Ishikawa (cell line): ENCODE measurements at regions not wholly inside any gene's neighbourhood (a gene's known extent, or its start where the extent isn't known, plus 50 kb on each side); places are given as distances from the start of the nearest gene placed in this dataset.

Experiments used
- CEBPB ChIP-seq: IDR thresholded peaks from 2 replicates; pipeline ENCODE4 v1.6.1; 2012
- CREB1 ChIP-seq: IDR thresholded peaks from 2 replicates; pipeline ENCODE4 v1.6.1; 2012; ENCODE audit warnings: low read depth
- EGR1 ChIP-seq: IDR thresholded peaks from 2 replicates; pipeline ENCODE4 v1.6.1; 2012
- EP300 ChIP-seq: IDR thresholded peaks from 2 replicates; pipeline ENCODE4 v1.6.1; 2012; ENCODE audit warnings: borderline replicate concordance
- FOXM1 ChIP-seq: IDR thresholded peaks from 2 replicates; pipeline ENCODE4 v1.6.1; 2012; ENCODE audit warnings: low read depth, borderline replicate concordance
- NFIC ChIP-seq: IDR thresholded peaks from 2 replicates; pipeline ENCODE4 v1.6.1; 2012
- RAD21 ChIP-seq: IDR thresholded peaks from 2 replicates; pipeline ENCODE4 v1.6.1; 2012; ENCODE audit warnings: low read depth
- TAF1 ChIP-seq: IDR thresholded peaks from 2 replicates; pipeline ENCODE4 v1.6.1; 2012; ENCODE audit warnings: low read depth, mild to moderate bottlenecking
- TCF12 ChIP-seq: IDR thresholded peaks from 2 replicates; pipeline ENCODE4 v1.6.1; 2012; ENCODE audit warnings: low read depth
- TEAD4 ChIP-seq: IDR thresholded peaks from 2 replicates; pipeline ENCODE4 v1.6.1; 2012
- YY1 ChIP-seq: IDR thresholded peaks from 2 replicates; pipeline ENCODE4 v1.6.1; 2012; ENCODE audit warnings: low read depth
- ZBTB7A ChIP-seq: IDR thresholded peaks from 2 replicates; pipeline ENCODE4 v1.6.1; 2012; ENCODE audit warnings: low read depth
- TF ChIP-seq, protein P1 (sequence below): IDR thresholded peaks from 2 replicates; pipeline ENCODE4 v1.6.1; 2012
- TF ChIP-seq, protein P2 (sequence below): IDR thresholded peaks from 2 replicates; pipeline ENCODE4 v1.6.1; 2012
- TF ChIP-seq, protein P3 (sequence below): IDR thresholded peaks from 2 replicates; pipeline ENCODE4 v1.6.1; 2012; ENCODE audit warnings: low read depth, mild to moderate bottlenecking

DNA sequence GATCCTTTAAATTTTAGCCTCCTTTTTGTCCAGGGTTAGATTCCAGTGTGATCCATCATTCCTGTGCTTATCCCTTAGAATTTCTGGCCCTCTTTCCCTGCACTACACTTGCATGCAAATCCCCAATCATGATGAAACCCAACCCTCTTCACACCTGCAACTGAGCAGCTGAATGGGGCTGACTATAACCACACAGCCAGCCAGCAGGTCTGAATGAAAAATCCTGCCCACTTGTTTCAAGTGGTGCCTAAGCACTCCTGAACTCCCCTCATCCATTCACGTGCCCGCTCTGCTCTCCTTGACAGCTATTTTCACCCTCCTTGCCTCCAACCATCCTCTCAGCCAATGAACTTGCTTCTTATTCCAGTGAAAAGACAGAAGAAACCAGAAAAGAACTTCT is 80.5 kb upstream of the AFF3 start:
- TF ChIP-seq, protein P1, sequence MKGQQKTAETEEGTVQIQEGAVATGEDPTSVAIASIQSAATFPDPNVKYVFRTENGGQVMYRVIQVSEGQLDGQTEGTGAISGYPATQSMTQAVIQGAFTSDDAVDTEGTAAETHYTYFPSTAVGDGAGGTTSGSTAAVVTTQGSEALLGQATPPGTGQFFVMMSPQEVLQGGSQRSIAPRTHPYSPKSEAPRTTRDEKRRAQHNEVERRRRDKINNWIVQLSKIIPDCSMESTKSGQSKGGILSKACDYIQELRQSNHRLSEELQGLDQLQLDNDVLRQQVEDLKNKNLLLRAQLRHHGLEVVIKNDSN, result no peak
- TF ChIP-seq YY1, result no peak
- no peak for TF ChIP-seq RAD21

DNA sequence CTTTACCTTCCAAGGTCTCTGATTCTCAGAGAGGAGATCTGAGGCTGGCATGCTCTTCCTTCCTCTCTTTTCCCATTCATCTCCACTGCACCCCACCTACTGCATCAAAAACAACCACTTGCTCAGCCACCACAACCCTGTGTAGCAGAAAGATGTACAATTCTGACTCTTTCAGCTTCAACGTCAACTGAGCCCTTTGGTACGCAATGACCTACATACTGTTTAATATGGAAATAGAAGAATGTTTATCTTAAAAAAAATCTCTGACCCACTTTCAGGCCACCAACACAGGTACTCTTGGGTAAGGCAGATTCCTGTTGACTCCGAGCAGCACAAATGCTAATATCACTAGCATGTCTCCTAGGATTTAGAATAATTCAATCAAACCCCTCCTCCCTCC is 76.2 kb upstream of the AFF3 start:
- TF ChIP-seq CEBPB, result no peak
- TF ChIP-seq FOXM1, result no peak

DNA sequence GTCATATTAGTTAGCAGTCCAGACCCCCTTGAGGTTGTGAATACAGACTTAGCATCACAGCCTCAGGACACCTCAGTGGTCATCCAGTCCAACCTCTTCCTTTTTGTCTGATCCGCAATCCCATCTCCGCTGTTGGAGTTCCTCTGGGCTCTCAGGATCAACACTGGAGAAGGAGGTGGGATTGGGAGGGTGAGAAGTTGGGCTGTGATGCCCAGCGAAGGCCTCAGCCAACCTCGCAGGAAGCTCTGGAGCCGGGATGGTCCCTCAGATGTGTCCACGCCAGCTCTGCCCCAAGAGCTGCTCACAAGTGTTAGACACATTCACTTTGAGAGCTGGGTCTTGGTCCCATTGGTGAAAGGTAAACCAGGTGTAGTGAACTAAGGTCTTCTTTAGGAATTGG is 74.9 kb upstream of the AFF3 start:
- TF ChIP-seq ZBTB7A (no peak), CREB1 (no peak), EGR1 (no peak), CEBPB (no peak), NFIC (no peak), TEAD4 (no peak), RAD21 (no peak), TCF12 (no peak), YY1 (no peak), FOXM1 (no peak), EP300 (no peak), TAF1 (no peak)
- TF ChIP-seq, protein P2, sequence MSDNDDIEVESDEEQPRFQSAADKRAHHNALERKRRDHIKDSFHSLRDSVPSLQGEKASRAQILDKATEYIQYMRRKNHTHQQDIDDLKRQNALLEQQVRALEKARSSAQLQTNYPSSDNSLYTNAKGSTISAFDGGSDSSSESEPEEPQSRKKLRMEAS, result no peak
- TF ChIP-seq, protein P3, sequence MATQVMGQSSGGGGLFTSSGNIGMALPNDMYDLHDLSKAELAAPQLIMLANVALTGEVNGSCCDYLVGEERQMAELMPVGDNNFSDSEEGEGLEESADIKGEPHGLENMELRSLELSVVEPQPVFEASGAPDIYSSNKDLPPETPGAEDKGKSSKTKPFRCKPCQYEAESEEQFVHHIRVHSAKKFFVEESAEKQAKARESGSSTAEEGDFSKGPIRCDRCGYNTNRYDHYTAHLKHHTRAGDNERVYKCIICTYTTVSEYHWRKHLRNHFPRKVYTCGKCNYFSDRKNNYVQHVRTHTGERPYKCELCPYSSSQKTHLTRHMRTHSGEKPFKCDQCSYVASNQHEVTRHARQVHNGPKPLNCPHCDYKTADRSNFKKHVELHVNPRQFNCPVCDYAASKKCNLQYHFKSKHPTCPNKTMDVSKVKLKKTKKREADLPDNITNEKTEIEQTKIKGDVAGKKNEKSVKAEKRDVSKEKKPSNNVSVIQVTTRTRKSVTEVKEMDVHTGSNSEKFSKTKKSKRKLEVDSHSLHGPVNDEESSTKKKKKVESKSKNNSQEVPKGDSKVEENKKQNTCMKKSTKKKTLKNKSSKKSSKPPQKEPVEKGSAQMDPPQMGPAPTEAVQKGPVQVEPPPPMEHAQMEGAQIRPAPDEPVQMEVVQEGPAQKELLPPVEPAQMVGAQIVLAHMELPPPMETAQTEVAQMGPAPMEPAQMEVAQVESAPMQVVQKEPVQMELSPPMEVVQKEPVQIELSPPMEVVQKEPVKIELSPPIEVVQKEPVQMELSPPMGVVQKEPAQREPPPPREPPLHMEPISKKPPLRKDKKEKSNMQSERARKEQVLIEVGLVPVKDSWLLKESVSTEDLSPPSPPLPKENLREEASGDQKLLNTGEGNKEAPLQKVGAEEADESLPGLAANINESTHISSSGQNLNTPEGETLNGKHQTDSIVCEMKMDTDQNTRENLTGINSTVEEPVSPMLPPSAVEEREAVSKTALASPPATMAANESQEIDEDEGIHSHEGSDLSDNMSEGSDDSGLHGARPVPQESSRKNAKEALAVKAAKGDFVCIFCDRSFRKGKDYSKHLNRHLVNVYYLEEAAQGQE, result no peak
- TF ChIP-seq, protein P1, result no peak

DNA sequence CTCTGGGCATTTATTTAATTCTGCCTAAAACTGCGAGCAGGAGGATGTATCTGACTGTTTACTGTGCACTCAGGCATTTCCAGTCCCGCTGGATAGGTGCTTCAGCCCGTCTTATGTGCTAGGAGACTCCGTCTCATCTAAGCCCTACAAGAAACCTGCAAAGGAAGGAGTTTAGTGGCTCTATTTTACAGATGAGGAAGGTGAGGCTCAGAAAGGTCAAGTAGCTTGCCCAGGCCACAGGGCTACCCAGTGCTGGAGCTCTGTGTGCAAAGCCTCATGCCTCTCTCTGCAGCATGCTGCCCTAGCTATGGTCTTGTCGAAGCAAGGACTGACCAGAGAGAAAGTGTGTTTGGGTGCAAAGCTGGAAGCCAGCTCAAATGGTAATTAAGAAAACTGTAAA is 73.6 kb upstream of the AFF3 start:
- TF ChIP-seq EP300, result no peak
- TF ChIP-seq ZBTB7A, result no peak
- no peak for TF ChIP-seq YY1
- no peak for TF ChIP-seq FOXM1
- no peak for TF ChIP-seq TAF1
- no peak for TF ChIP-seq TEAD4
- TF ChIP-seq RAD21, result no peak
- TF ChIP-seq EGR1, result no peak

DNA sequence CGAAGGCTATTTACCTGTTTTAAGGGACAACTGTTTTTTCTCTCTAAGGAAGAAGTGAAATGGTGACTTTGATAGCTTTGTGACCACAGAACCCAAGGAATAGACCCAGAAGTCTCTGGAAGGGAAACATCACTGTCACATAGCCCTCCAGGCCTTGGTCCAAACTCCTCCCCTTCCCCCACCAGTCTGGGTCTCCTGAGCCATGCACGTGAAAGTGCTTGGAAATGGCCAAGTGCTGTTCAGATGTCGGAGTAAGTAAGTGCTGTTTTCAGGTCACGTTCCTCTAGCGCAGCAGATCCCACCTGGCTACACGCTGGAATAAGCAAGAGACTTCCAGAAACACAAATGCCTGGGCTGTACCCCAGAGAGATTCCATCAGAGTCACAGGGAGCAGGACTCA is 73.0 kb upstream of the AFF3 start:
- TF ChIP-seq TCF12 (no peak), CEBPB (no peak), RAD21 (no peak), ZBTB7A (no peak), EP300 (no peak), NFIC (no peak), EGR1 (no peak), CREB1 (no peak), TAF1 (no peak), TEAD4 (no peak), FOXM1 (no peak), YY1 (no peak)
- TF ChIP-seq, protein P3, result no peak
- TF ChIP-seq, protein P2, result no peak
- TF ChIP-seq, protein P1, result no peak

DNA sequence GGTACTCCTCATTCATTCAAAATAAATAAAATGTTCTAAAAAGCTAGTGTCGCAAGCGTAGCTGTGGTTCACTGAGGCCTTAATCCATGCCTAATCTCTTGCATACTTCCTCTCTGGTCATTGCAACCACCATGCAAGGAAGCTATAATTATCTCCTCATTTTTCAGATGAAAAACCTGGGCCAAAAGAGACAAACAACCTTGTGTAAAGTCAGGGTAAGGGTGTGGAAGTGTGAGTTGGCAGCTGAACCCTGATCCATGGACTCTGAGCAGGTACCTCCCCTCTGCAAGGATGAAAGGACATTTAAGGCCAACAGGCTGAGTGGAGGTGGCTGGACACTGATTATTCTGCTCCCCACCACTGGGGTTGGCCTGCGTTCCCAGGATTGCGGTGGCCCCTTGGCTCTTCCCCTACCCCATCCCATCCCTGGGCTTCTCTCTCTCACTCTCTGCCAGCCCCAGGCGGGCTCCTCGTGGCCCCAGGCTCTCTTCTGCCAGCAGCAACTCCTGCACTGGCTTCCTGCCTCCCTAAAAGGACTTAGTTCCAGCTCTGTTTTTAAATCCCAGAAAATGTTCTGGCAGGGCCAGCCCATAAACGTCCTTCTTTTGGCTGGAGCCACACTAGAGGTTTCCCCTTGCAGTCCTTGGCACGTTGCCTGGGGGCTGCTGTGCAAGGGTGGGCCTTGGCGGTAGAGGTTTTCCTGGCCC is 72.0 kb upstream of the AFF3 start:
- no peak for TF ChIP-seq YY1
- peak; percentile 34; the same call in 1 of the 2 replicates for TF ChIP-seq NFIC
